CD4-positive, alpha-beta T cell (primary cell): ENCODE measurements at regions not wholly inside any gene's neighbourhood (a gene's known extent, or its start where the extent isn't known, plus 50 kb on each side); places are given as distances from the start of the nearest gene placed in this dataset.

Source experiments
- ATAC-seq: fragments of 200-7000 bp; cut with Tn5 transposase; one replicate; pipeline ENCODE4 v1.10.0; 2022; ENCODE audit warnings: mild to moderate bottlenecking; ENCODE audit not compliant: poor library complexity
- CTCF ChIA-PET: fragments of 350-600 bp; sonication (Branson Sonifier 250); formaldehyde crosslinking; loops from one replicate; lab custom pipeline; 2021; ENCODE audit warnings: antibody characterized with exemption, inconsistent platforms; lab: Charles Lee
- POLR2A ChIA-PET: fragments of 350-600 bp; sonication (Branson Sonifier 250); formaldehyde crosslinking; loops from one replicate; lab custom pipeline; 2021; ENCODE audit warnings: antibody characterized with exemption, inconsistent platforms; lab: Charles Lee
- DNase-seq, 14 experiments: peaks; one replicate each; pipeline ENCODE4 v3.0.0-alpha.2; 2013 to 2020; ENCODE audit warnings: mixed read lengths in 2 of 14
- H3K27ac ChIP-seq, 2 donors: one replicate each; pipeline versions ENCODE4 v1.5.1 to v1.7.0; 2013; ENCODE audit warnings: low read length in 2 of 2, low read depth in 1 of 2, mild to moderate bottlenecking in 1 of 2
- H3K27me3 ChIP-seq, 2 experiments: 1 replicate in 1 of 2; 2 replicates in 1 of 2; pipeline versions ENCODE4 v1.6.1 to v1.7.0; 2013; ENCODE audit warnings: low read length in 2 of 2, control low read depth in 1 of 2, mild to moderate bottlenecking in 1 of 2, moderate library complexity in 1 of 2; ENCODE audit not compliant: insufficient read depth in 2 of 2, control insufficient read depth in 1 of 2
- H3K36me3 ChIP-seq: one replicate; pipeline ENCODE4 v1.6.1; 2013; ENCODE audit warnings: low read length, control low read depth; ENCODE audit not compliant: insufficient read depth
- H3K4me1 ChIP-seq: one replicate; pipeline ENCODE4 v1.6.1; 2013; ENCODE audit warnings: low read length, control low read depth; ENCODE audit not compliant: insufficient read depth
- H3K4me3 ChIP-seq: one replicate; pipeline ENCODE4 v1.5.1; 2013; ENCODE audit warnings: mild to moderate bottlenecking, low read length, moderate library complexity
- H3K9me3 ChIP-seq, 2 experiments: 1 replicate in 1 of 2; 2 replicates in 1 of 2; pipeline versions ENCODE4 v1.6.1 to v1.7.0; 2013; ENCODE audit warnings: low read length in 2 of 2, mild to moderate bottlenecking in 2 of 2, control low read depth in 1 of 2, moderate library complexity in 1 of 2; ENCODE audit not compliant: control insufficient read depth in 1 of 2, insufficient read depth in 1 of 2
- H3K27ac Mint-ChIP-seq: one replicate; pipeline ENCODE4 v1.8.0; 2020; ENCODE audit warnings: mixed read lengths
- H3K27me3 Mint-ChIP-seq: one replicate; pipeline ENCODE4 v1.8.0; 2021; ENCODE audit warnings: mixed read lengths
- H3K36me3 Mint-ChIP-seq: one replicate; pipeline ENCODE4 v1.8.0; 2021; ENCODE audit warnings: low read depth, mixed read lengths
- H3K4me1 Mint-ChIP-seq: one replicate; pipeline ENCODE4 v1.8.0; 2021; ENCODE audit warnings: low read depth, mixed read lengths
- H3K4me3 Mint-ChIP-seq: one replicate; pipeline ENCODE4 v1.8.0; 2020; ENCODE audit warnings: mild to moderate bottlenecking, mixed read lengths
- H3K9me3 Mint-ChIP-seq: one replicate; pipeline ENCODE4 v1.8.0; 2020; ENCODE audit warnings: mixed read lengths
- intact Hi-C, 2 experiments: fragments of 100-400 bp; cut with DNase I in 1 of 2; cut with micrococcal nuclease in 1 of 2; formaldehyde crosslinking; loops; one replicate each; pipeline versions ENCODE4 v1.15.1 to v1.9.0; 2023 to 2025; cut with DNase I, micrococcal nuclease
- TF ChIP-seq, protein P1 (sequence below): fragments of 200-600 bp; IDR thresholded peaks from one replicate; pipeline ENCODE4 v1.8.0; 2022; ENCODE audit warnings: antibody characterized with exemption, mild to moderate bottlenecking

DNA sequence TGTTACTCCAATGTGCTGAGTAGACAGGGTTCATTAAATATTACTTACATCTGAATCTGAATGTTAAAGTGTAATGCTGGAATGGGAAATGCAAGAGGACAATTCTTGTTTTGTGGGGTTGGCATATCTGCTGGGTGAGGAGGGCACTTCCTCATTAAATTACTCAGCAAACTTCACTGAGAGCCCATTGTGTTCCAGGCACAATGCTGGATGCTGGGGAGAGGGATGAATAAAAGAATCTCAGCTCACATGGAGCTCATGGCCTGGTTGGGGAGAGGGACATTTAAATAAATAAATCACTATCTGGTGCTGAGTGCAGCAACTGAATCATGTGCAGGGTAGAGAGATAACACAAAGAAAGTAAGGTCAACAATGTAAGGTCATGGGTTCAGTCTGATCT is 199.2 kb upstream of the CFAP20DC start:
- Histone ChIP-seq H3K27ac (no peak overlapping the region), H3K4me3 (no peak overlapping the region)
- DNase-seq, result no peak

DNA sequence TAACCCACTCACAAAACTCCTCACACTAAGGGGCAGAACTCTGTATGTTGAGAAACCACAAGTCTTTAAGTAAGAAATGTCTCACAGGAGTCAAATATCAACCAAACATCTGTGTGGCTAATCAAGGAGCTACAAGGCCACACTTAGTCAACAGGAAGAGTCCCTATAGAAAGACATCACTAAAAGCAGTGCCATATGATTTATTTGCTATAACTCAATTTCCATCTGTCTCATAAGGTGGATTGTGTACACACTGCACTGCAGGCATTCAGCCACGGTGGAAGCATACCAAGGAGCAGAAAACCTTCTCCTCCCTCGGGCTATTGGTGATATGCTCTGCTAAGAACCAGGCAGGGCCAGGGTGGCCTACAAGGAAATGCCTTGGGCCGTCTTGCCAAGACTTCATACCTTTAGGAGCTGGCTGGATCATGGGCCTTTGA is 197.6 kb upstream of the CFAP20DC start:
- H3K4me3 Mint-ChIP-seq, result no peak overlapping the region
- no peaks in the 10 kb centered on the region for H3K4me1 ChIP-seq
- H3K4me3 ChIP-seq, result no peak overlapping the region
- ATAC-seq (no peak), DNase-seq (no peak)
- H3K9me3 Mint-ChIP-seq, result no peaks in the 10 kb centered on the region
- no peaks in the 10 kb centered on the region for H3K4me1 Mint-ChIP-seq
- no peaks in the 10 kb centered on the region for H3K36me3 ChIP-seq
- no peaks in the 10 kb centered on the region for H3K9me3 ChIP-seq
- H3K27me3 Mint-ChIP-seq, result no peaks in the 10 kb centered on the region
- ChIA-PET POLR2A (no interaction called here), CTCF (no interaction called here)
- TF ChIP-seq, protein P1, sequence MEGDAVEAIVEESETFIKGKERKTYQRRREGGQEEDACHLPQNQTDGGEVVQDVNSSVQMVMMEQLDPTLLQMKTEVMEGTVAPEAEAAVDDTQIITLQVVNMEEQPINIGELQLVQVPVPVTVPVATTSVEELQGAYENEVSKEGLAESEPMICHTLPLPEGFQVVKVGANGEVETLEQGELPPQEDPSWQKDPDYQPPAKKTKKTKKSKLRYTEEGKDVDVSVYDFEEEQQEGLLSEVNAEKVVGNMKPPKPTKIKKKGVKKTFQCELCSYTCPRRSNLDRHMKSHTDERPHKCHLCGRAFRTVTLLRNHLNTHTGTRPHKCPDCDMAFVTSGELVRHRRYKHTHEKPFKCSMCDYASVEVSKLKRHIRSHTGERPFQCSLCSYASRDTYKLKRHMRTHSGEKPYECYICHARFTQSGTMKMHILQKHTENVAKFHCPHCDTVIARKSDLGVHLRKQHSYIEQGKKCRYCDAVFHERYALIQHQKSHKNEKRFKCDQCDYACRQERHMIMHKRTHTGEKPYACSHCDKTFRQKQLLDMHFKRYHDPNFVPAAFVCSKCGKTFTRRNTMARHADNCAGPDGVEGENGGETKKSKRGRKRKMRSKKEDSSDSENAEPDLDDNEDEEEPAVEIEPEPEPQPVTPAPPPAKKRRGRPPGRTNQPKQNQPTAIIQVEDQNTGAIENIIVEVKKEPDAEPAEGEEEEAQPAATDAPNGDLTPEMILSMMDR, result no peak
- H3K27me3 ChIP-seq, result no peaks in the 10 kb centered on the region
- no peaks in the 10 kb centered on the region for H3K36me3 Mint-ChIP-seq
- intact Hi-C loops, result no loop called here
- H3K27ac ChIP-seq, result no peak overlapping the region
- H3K27ac Mint-ChIP-seq, result no peak overlapping the region

More for the DNA sequence above, 199.2 kb upstream of the CFAP20DC start:
- Mint-ChIP-seq H3K27ac (no peak overlapping the region), H3K9me3 (no peaks in the 10 kb centered on the region), H3K4me3 (no peak overlapping the region), H3K4me1 (no peaks in the 10 kb centered on the region), H3K36me3 (no peaks in the 10 kb centered on the region), H3K27me3 (no peaks in the 10 kb centered on the region)
- POLR2A ChIA-PET, result no interaction called here
- no peaks in the 10 kb centered on the region for H3K36me3 ChIP-seq
- intact Hi-C loops, result no loop called here
- no peaks in the 10 kb centered on the region for H3K9me3 ChIP-seq
- no peaks in the 10 kb centered on the region for H3K4me1 ChIP-seq
- TF ChIP-seq, protein P1, result no peak
- no peak for ATAC-seq
- CTCF ChIA-PET, result no interaction called here
- H3K27me3 ChIP-seq, result no peaks in the 10 kb centered on the region

- DNase-seq (no peak), ATAC-seq (no peak)
- Mint-ChIP-seq H3K4me1 (no peaks in the 10 kb centered on the region), H3K36me3 (no peaks in the 10 kb centered on the region), H3K27me3 (no peaks in the 10 kb centered on the region), H3K27ac (no peak overlapping the region), H3K4me3 (no peak overlapping the region), H3K9me3 (no peaks in the 10 kb centered on the region)
- no peaks in the 10 kb centered on the region for H3K4me1 ChIP-seq
- H3K27ac ChIP-seq, result no peak overlapping the region
- ChIA-PET POLR2A (no interaction called here), CTCF (no interaction called here)
- no peaks in the 10 kb centered on the region for H3K27me3 ChIP-seq
- TF ChIP-seq, protein P1, result no peak
- intact Hi-C loops, result no loop called here
- no peaks in the 10 kb centered on the region for H3K36me3 ChIP-seq
- no peaks in the 10 kb centered on the region for H3K9me3 ChIP-seq
- no peak overlapping the region for H3K4me3 ChIP-seq
Observed at GRCh38 chr3:59246719-59247401, 197.0 kb upstream of the CFAP20DC start.
